ENCODE measurements at regions not wholly inside any gene's neighbourhood (a gene's known extent, or its start where the extent isn't known, plus 50 kb on each side); places are given as distances from the start of the nearest gene placed in this dataset.

GRCh38 chr10:10777279-10777678, 240.4 kb upstream of the CELF2 start (continued):
- no peak for TF ChIP-seq ZNF687 (IDR thresholded peaks at IDR 0.05)

GRCh38 chr10:10777723-10778122, 239.9 kb upstream of the CELF2 start:
- CTCF ChIA-PET = no interaction called here
- RAD21 ChIA-PET (ENCODE audit: unreplicated experiment) = no interaction called here
- FAIRE-seq (no peak), ATAC-seq (no peak), DNase-seq (ENCODE audit: low read depth, low spot score) (no peak)
- no TSS peak for BruUV-seq (replicated peaks)
- Histone ChIP-seq H3K4me2 (ENCODE audit: control insufficient read depth, insufficient read depth) (no peak overlapping the region), H4K20me1 (ENCODE audit: control insufficient read depth, insufficient read depth) (no peaks in the 10 kb centered on the region), H3K9ac (ENCODE audit: control insufficient read depth, insufficient read depth, low read length) (no peak overlapping the region), H3K4me1 (ENCODE audit: control insufficient read depth, insufficient read depth, low read length) (no peaks in the 10 kb centered on the region), H3K36me3 (ENCODE audit: control insufficient read depth in 2 of 2, insufficient read depth in 2 of 2, low read length in 1 of 2) (no peaks in the 10 kb centered on the region), H3K79me2 (ENCODE audit: control insufficient read depth, insufficient read depth, low read length) (no peaks in the 10 kb centered on the region), H3K9me3 (replicated peaks; ENCODE audit: control insufficient read depth, insufficient read depth, low read length) (no peaks in the 10 kb centered on the region), H3K27me3 (replicated peaks in 1 of 2; ENCODE audit: control insufficient read depth in 2 of 2, insufficient read depth in 2 of 2, low read length in 1 of 2) (no peaks in the 10 kb centered on the region), H3K4me3 (no peak overlapping the region), H3K27ac (ENCODE audit: control insufficient read depth, insufficient read depth) (no peak overlapping the region), H2AFZ (ENCODE audit: control insufficient read depth, low read depth, low read length) (no peak overlapping the region)
- intact Hi-C loops (cut with micrococcal nuclease; ENCODE audit: unreplicated experiment) = no loop called here
- SMC1A ChIA-PET (ENCODE audit: uncharacterized antibody, unreplicated experiment) = no interaction called here
- WGBS (ENCODE audit: insufficient coverage, insufficient replicate concordance, low lambda C conversion rate, missing lambda C conversion rate) = 20% methylated on average over 5 of the region's 5 CpGs
- in situ Hi-C loops (cut with MboI) = no loop called here
- POLR2A ChIA-PET = no interaction called here
- TF ChIP-seq CHD2 (IDR thresholded peaks at IDR 0.05; ENCODE audit: borderline replicate concordance, low read depth, low read length) = no peak
- no peak for TF ChIP-seq RCOR1 (conservative IDR thresholded peaks at IDR 0.05; ENCODE audit: low read depth, low read length)
- TF ChIP-seq PRDM15 (CRISPR knock-in tag; IDR thresholded peaks at IDR 0.05) = no peak
- no peak for TF ChIP-seq MTA2 (IDR thresholded peaks at IDR 0.05; ENCODE audit: low read depth)
- TF ChIP-seq, protein P1, sequence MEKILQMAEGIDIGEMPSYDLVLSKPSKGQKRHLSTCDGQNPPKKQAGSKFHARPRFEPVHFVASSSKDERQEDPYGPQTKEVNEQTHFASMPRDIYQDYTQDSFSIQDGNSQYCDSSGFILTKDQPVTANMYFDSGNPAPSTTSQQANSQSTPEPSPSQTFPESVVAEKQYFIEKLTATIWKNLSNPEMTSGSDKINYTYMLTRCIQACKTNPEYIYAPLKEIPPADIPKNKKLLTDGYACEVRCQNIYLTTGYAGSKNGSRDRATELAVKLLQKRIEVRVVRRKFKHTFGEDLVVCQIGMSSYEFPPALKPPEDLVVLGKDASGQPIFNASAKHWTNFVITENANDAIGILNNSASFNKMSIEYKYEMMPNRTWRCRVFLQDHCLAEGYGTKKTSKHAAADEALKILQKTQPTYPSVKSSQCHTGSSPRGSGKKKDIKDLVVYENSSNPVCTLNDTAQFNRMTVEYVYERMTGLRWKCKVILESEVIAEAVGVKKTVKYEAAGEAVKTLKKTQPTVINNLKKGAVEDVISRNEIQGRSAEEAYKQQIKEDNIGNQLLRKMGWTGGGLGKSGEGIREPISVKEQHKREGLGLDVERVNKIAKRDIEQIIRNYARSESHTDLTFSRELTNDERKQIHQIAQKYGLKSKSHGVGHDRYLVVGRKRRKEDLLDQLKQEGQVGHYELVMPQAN (conservative IDR thresholded peaks at IDR 0.05) = no peak
- TF ChIP-seq CEBPB (IDR thresholded peaks at IDR 0.05; ENCODE audit: borderline replicate concordance in 1 of 2, low read depth in 2 of 2, low read length in 2 of 2) = no peak
- no peak for TF ChIP-seq BCL3 (IDR thresholded peaks at IDR 0.05; ENCODE audit: borderline replicate concordance, insufficient read depth, low read depth, low read length, poor library complexity, severe bottlenecking)
- no peak for TF ChIP-seq ZNF217 (IDR thresholded peaks at IDR 0.05)
